ENCODE measurements at regions not wholly inside any gene's neighbourhood (a gene's known extent, or its start where the extent isn't known, plus 50 kb on each side); places are given as distances from the start of the nearest gene placed in this dataset.

DNA sequence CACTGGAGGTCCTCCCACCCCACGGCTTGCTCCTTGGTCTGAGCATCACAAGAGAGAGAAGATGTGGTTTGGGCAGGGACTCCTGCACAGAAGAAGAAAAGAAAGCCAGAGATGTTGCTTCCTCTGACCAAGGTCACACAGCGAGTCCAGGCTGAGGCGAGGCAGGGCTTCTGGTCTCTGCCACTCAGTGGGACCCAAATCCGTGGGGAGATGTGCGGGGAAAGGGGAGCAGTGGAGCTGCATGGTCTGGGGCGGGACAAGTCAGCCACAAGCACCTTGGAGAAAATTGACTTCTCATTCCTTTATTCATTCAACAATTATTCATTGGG, 150.9 kb downstream of the C9orf50 start:
- DNase-seq = no peak

DNA sequence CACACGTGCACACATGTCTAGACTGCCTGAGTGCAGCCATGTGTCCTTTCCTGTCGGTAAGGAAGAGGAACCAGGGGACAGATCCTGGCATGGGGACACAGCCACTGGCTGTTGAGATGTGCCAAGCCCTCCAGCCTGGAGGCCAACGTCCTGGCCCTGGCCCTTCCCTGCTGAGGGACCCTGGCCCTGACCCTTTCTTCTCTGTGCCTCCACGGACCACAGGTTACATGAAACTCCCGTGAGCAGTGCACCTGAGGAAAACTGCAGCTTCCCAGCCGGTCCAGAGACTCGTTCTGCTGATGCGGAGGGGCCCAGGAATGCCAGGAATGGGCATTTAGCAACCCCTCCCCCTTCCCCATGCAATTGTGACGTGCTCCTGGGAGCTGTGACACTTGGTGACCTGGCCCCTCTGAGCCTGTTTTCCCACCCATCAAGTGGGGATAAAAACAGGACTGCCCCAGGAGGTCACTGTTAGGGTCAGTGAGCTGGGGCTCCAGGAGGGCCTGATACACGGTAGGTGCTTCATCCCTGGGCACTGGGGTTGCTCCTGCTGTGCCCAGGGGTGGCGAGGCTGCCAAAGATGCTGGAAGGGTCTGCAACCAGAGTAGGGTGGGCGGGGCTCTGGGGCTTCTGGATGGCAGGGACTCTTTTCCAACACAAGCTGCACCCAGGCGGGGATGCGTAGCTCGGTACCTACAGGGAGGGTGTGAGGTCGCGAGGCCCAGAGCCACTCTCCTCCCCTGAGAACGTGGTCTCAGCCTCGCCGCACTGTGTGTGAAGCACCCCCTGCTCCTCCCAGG, 151.5 kb downstream of the C9orf50 start:
- DNase-seq = no peak

DNA sequence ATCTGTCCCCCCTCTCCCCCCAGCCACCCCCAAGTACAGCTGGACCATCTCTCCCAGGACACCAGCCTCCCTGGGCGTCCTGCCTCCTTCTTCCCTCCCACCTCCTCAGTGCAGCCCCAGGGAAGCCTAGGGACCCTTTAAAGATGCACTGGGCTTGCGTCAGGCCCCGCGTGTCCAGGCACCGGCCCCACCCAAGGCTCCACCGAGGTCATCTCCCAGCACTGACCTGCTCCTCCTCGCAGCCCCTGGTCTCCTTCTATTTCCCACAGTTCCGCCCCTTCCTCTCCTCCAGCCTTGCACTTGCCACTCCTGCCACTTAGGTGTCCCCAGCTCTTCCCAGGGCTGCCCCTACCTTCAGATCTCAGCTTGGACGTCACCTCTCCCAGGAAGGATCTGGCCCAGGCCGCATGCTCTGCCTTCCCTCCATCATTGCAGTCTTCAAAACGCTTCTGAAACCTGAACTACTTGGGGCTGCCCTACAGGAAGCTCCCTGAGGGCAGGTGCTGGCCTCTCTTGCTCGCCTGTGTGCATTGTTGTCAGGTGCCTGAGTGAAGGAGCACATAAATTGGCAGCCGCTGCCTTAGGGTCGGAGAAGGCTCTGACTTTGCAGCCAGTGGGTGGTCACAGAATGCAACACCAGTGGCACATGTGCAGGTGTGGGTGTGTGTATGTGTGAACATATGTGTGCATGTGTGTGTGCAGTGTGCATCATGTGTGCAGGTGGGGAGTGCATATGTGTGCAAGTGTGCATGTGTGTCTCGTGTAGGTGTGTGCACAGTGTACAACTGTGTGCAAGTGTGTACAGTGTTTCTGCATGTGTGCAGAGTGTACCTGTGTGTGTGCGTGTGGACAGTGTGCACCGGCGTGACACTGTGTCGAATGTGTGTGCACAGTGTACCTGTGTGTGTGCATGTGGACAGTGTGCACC, 152.9 kb downstream of the C9orf50 start:
- DNase-seq = no peak

DNA sequence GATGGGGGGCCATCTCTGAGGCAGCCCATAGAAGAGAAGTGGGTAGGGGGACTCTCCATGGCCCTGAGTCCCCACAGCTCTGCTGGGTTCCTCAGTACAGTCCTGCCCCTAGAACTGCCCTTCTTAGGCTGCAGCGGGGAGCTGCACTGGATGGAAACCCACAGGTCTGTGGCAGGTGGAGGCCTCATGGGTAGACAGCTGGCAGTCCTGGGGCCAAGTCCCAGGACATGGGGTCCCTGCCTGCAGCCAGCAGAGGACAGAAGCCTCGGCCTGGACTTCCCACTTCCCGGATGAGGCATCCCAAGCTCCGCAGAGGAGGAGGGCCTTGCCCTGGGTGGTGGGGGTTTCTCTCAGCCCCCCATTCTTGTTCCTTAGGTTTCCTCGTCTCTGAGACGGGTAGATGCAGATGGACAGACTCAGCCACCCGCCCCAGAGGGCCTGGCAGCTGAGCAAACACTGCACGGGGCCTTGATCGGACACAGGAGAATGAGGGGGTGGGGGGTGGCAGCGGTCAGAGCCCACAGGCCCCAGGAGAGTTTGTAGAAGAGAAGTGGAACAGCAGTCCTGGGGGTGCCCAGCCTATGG, 153.8 kb downstream of the C9orf50 start:
- DNase-seq = no peak

DNA sequence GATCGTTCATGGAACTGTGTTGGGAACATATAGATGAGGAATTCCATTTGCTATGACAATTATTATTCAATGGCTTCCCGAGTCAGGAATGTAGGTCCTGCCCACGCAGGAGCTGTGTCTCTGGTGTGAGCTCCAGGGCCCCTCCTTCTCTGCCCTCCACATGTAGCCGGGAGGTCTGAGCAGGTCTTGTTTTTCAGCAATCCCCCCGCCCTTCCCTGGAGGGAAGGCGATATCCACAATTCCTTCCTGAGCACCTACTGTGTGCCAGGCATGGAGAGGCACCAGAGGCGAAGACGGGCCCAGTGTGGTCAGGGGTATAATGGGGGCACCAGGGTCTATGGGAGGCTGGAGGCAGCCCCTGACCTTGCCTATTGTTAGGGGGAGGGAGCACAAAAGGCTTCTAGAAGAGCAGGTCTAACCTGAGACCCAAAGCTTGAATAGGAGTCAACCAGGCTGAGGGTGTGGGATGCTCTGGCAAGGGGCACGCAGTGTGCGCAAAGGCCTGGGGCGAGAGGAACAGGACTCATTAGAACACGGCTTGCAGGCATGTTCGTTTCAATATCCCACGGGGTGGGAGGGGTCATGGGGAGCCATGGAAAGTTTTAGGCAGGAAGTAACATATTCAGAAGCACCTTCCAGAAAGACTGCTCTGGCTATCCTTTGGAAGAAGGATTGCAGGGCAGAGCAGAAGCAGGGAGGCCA, 154.9 kb downstream of the C9orf50 start:
- DNase-seq = no peak

DNA sequence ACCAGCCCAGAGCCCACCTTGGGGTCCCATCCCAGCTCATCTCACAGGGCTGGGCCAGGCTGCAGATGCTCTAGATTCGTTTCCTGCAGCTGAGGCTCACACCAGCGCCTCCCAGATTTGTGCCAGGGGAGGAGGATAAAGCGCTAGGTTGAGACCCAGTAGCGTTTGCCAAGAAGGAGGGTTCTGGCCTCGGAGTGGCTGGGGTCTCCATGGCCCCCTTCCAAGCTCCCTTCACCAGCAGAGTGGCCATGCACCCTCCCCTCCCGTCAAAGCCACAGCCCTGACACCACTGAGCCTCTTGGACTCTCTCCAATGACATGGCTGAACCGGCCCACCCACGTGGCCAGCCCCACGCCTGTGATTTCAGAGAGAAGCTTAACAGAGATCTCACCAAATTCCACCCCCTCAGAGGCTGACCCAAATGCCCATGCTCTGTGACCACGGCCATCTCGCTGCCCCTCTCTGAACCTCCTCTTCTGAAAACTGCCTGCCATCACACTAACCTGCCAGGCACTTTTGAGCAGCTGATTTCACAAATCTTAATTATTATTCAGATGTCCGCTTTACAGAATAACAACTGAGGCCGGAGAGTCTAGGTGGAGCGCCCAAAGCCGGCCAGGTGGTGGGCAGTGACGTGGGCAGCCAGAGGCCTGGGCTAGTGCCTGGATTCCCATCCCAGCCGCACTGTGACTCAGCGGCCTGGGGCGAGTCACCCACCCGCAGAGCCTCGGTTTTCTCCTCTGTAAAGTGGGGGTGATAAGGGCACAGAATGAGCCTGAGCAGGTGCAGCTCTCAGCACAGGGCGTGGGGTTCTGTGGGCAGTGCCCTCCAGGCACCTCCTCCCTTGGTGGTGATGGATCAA, 155.7 kb downstream of the C9orf50 start:
- no peak for DNase-seq

DNA sequence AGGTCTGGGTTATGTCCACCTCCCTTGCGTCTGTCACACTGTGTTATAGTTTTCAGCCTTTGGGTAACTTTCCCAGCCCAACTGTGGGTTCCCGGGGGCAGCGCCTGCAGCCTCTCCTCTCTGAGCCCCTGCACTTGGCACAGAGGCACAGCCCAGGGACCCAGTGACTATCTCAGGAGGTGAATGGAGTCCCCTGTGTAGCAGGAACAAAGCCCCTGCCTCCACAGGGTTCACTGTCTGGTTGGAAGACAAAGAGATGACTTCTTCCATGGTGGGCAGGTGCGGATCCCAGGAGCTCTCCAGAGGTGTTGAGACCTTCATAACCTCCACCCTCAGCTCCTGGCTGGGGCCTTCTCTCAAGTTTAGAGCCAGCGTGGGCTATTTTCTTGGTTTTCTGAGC, 156.9 kb downstream of the C9orf50 start:
- no peak for DNase-seq

DNA sequence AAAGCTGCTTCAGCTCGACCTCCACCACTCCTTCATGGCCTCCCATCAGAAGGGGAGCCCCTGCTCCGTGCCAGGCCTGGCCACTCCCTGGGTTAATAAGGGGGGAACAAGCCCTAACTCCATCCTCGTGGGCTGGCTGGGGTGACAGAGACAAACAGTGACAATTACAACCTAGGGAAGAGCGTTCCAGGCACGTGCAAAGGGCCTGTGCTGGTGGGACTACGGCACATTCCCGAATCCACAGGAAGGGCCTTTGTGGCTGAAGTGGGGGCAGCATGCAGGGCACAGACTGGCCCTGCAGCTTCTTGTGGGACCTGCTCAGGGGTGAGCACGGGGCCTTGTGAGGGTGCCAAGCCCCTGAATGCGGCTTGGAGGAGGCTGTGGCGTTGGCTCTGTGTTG, 157.4 kb downstream of the C9orf50 start:
- DNase-seq = no peak

DNA sequence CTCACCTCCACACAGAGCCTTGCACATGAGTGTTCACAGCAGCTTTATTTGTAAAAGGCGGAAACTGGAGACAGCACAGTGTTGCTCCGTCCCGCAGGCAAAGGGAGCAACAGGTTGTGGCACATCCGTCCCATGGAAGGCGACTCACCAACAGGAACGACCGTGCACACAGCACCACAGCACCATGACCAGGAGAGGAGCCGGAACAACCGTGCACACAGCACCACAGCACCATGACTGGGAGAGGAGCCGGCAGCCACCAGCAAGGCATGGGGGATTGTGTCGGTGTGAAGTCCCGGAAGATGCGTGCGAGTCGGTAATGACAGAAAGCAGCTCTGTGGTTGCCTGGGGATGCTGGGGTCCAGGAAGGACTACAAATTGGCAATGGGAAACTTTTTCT, 158.5 kb downstream of the C9orf50 start:
- no peak for DNase-seq

DNA sequence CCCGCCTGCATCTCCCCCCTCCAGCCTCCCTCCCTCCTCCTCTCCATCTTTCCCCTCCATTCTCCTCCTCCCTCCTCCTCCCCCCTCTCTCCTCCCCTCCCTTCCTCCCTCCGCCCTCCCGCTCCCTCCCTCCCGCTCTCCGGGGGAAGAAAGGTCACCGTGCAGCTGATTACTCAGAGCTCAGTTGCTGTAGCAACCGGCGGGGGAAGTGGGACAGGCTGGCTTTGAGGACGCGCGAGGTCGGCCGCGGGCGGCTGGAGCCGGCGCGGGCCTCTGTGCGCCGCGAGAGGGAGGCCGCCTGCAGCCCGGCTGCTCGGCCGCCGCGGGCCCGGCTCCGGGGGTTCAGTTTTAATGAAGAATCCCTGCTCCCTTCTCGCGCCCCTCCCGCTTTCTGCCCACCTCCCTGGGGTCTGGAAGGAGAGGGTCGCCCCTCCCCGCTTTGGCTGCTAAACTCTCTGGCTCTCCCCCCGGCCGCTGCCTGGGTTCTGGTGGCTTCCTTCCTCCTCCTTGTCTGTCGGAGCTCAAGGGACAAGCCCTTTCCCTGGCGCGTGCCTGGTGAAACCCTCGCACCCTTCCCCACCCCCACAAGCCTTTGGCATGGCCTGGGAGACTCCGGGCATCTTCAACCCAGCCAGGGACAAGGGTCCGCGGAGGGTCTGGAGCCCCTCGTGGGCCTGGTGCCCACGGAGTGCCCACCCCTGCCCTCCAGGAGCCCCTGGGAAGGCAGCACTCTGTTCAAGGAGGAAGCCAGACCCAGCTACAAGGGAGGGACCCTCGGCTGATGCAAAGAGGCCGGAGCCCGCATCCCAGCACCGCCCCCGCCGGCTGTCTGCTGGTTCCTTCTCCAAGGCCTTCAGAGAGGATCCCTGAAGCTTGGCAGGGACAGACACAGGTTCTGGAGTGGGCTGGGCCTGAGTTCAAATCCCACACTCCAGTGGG, 160.3 kb downstream of the C9orf50 start:
- DNase-seq = peak; percentile 78 to 89

DNA sequence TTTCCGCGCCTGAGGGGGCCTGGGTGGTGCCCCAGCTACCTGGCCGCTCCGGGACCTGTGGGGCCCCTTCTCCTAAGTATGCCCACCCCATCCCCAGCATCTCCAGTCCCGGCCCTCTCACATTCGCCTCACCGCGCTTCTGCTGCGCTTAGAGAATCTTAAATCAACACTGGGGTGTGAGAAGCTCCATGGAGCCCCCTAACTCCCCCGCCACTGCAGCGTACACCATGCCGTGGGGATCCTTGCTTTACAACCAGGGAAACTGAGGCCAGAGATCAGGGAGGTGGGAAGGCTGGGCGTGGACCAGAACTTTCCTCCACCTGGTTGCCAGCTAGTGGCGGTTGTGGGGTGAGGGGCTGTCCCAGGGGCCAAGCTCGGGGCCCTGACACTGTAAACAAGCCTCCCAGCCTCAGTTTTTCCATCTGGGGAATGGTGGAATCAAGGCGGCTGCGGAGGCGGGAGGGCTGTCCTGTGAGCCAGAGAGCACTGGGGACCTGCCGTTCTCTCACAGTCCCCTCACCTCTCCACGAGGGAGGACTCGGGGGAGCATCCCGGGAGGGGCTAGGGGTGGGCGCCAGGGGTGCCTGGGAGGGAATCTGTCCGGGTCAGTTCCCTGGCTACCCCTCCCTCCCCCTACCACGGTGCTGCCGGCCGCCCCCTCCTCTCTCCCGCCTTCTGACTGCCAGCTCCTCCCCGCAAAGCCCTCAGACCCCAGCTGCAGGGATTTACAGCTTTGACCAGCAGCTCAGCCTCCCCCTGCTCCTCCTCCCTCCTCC, 161.2 kb downstream of the C9orf50 start:
- no peak for DNase-seq

DNA sequence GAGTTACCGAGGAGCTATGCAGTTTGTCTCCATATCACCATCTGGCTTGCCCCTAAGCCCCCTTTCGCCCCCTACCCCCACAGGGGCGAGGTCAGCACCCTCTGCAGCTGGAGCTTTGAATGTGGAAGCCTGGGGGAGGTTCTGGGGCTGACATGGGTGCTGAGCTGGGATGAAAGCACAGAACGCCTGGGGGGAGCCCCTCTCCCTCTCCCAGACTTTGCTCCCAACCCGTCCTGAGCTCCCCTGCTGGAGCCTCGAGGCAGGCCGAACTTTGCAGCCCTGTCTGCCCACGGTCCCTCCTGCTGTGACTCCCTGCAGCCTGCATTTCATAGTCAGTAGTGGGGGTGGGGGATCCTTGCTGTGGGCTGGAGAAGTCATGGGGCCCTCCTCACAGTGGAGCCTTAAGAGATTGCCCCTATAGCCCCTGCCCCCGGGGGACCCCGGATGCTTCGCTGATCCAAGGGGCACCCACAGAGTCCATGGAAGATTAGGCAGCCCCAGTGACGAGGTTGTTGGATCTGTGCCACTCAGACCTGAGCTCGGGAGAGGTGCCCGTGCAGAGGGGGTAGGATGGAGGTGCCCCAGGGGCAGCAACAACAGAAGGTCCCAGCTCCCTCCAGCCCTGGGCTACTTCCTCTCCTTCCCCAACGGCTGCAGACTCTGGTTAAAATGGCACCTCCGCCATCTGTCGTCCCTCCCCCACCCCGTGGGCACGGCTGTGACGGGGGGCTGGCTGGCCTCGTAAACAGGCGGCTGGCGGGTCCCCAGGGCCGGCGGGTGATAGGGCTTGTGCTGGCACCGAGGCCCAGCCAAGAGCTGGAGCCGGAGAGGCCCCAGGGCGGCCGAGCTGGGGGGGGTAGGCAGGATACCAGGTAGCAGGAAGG, 162.0 kb downstream of the C9orf50 start:
- DNase-seq = peak; percentile 21 to 72

DNA sequence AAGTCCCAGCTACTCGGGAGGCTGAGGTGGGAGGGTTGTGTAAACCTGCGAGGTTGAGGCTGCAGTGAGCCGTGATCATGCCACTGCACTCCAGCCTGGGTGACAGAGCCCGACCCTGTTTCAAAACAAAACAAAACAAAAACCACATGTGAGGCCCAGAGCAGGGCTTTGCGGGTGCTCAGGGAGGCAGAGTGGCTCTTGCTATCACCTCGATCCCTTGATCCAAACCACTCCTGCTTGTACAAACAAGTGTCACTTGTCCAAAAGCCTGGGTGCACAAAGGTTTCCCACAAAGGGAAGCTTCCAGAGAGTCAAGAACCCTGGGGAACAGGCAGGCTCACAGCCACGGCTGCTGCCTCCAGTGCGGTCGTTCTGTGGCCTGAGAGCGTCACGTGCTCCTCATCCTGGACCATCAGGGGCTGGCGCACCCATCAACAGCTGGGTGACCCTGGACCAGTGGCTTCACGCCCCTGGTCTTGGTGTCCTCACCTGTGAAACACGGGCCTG, 162.7 kb downstream of the C9orf50 start:
- DNase-seq = no peak

DNA sequence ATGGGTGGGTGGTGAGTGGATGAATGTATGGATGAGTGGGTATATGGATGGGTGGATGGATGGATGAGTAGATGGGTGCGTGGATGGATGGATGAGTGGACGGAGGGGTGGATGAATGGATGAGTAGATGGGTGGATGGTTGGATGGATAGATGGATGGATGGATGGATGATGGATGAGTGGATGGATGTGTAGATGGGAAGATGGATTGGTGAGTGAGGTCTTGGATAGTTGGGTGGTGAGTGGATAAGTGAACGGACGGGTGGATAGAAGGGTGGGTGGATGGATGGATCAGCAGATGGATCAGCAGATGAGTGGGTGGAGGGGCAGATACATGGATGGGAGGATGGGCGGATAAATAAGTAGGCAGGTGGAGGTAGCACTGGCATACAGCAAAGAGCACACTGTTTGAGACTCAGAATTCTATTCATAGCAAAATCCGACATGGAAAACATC, 163.5 kb downstream of the C9orf50 start:
- DNase-seq = no peak

DNA sequence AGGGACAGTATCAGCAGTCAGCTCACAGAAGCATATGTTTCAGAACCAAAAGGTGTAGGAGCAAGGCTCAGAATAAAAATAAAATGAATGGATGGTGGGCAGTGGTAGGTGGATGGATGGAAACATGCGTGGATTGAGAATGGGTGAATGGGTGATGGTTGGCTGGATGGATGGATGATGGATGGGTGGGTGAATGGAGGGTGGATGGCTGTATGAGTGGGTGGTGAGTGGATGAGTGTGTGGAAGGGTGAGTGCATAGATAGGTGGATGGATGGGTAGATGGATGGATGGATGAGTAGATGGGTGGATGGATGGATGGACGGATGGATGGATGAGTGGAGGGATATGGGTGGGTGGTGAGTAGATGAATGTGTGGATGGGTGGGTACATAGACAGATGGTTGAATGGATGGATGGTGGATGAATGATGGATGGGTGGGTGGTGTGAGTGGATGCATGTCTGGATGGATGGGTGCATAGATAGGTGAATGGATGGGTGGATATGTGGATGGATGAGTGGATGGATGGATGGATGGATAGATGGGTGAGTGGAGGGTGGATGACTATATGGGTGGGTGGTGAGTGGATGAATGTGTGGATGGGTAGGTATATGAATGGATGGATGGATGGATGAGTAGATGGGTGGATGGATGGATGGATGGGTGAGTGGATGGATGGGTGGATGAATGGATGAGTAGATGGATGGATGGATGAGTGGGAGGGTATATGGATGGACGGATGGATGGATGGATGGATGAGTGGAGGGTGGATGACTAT, 164.2 kb downstream of the C9orf50 start:
- no peak for DNase-seq

DNA sequence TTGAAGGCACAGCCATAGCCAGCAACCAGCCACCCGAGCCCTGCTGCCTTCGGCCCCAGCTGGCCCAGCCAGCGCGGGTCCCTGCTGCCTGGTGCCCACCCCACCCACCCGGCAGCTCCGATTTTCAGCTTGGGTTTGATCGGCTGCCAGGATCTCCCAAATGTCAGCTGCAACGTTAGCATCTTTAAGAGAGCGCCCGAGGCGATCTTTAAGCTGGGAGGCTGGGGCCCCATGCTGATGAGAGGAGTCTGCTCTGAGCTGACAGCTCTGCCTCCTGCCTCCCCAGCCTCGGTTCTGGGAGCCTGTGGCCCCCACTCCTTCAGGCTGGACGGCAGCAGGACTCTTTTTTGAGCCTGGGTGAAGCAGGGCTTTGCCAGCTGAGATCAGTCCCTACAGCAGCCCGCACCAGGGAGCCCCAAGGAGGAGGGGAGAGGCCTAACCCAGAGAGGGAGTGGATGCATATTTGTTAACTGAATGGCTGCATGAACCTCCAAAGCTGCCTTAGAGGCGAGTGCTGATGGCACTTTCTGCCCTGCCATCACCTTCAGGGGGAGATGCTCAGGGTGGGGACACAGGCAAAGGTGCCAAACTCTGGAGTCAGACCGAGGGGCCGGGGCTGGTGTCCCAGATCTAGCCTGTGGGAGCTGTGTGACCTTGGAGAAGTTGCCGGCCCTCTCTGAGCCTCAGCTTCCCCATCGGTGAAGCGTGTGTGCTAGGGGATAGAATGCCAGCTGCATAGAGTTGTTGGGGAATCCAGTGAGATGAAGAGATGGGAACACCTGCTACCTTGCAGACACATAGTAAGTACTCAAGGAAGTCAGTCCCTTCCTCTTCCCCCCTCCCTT, 165.5 kb downstream of the C9orf50 start:
- DNase-seq = peak in 1 of 2 experiments; percentile 47

All from NCI-H446 (cell line).